Astrocyte (in vitro differentiated cells and primary cell): ENCODE measurements at regions not wholly inside any gene's neighbourhood (a gene's known extent, or its start where the extent isn't known, plus 50 kb on each side); places are given as distances from the start of the nearest gene placed in this dataset.

Source experiments
- CTCF ChIP-seq: IDR thresholded peaks from 2 replicates; pipeline ENCODE4 v1.5.1; 2011; ENCODE audit warnings: low read depth, mild to moderate bottlenecking, inconsistent platforms, low read length, moderate library complexity; ENCODE audit not compliant: insufficient read depth
- EZH2 ChIP-seq: IDR thresholded peaks from 2 replicates; pipeline ENCODE4 v1.6.1; 2012; ENCODE audit warnings: mild to moderate bottlenecking, low read length, inconsistent platforms; ENCODE audit not compliant: insufficient read depth

DNA sequence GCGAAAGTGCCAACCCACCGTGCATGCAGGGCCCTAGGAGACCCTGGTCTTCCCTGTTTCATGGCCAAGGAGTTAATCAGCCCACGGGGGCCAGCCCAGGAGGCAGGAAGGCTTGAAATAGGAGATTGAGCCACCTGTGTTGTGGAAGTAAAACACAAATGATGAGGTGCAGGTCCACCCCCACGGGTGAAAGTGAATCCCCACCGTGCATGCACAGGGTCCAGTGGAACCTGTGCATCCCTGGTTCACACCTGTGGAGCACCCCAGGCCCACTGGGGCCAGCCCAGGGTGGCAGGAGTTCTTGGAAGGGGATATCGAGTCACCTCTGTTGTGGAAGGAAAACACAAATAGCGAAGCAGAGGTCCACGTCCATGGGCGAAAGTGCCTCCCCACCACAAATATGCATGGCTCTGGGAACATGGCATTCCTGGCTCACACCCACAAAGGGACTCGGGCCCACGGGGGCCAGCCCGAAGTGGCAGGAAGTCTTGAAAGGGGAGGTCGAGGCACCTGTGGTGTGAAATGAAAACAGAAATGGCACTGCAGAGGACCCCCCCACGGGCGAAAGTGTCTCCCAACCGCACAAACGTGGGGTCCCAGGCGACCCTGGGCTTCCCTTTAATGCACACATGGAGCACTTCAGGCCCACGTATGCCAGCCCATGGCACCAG, 381.5 kb downstream of the ALG10 start:
- TF ChIP-seq CTCF (no peak), EZH2 (no peak)
